Mesendoderm (in vitro differentiated cells): ENCODE measurements at regions not wholly inside any gene's neighbourhood (a gene's known extent, or its start where the extent isn't known, plus 50 kb on each side); places are given as distances from the start of the nearest gene placed in this dataset.

ENCODE experiments used
- DNase-seq: peaks from one replicate; pipeline ENCODE4 v3.0.0; 2013
- H2AK5ac ChIP-seq: 2 replicates; pipeline ENCODE4 v1.6.1; 2013; ENCODE audit warnings: low read length, inconsistent platforms
- H2BK120ac ChIP-seq: 2 replicates; pipeline ENCODE4 v1.6.1; 2013; ENCODE audit warnings: low read depth, mild to moderate bottlenecking, low read length, moderate library complexity, mixed read lengths
- H2BK15ac ChIP-seq: replicated peaks from 2 replicates; pipeline ENCODE4 v1.6.1; 2013; ENCODE audit warnings: low read depth, mild to moderate bottlenecking, moderate library complexity
- H2BK5ac ChIP-seq: 2 replicates; pipeline ENCODE4 v1.6.1; 2013; ENCODE audit warnings: low read length, inconsistent platforms
- H3K18ac ChIP-seq: 2 replicates; pipeline ENCODE4 v1.6.1; 2013; ENCODE audit warnings: mild to moderate bottlenecking, low read length, mixed read lengths
- H3K23ac ChIP-seq: one replicate; pipeline ENCODE4 v1.6.1; 2013; ENCODE audit warnings: low read length
- H3K27ac ChIP-seq: 2 replicates; pipeline ENCODE4 v1.5.1; 2013; ENCODE audit warnings: low read depth, mild to moderate bottlenecking, inconsistent platforms, low read length, moderate library complexity
- H3K27me3 ChIP-seq: 2 replicates; pipeline ENCODE4 v1.6.1; 2013; ENCODE audit warnings: low read length, control low read depth, mild to moderate bottlenecking, inconsistent platforms; ENCODE audit not compliant: insufficient read depth, poor library complexity
- H3K36me3 ChIP-seq: 2 replicates; pipeline ENCODE4 v1.6.1; 2013; ENCODE audit warnings: low read length, inconsistent platforms; ENCODE audit not compliant: control insufficient read depth, insufficient read depth
- H3K4ac ChIP-seq: one replicate; pipeline ENCODE4 v1.6.1; 2013; ENCODE audit warnings: low read depth, mild to moderate bottlenecking, low read length, moderate library complexity
- H3K4me1 ChIP-seq: 2 replicates; pipeline ENCODE4 v1.6.1; 2013; ENCODE audit warnings: low read depth, low read length, inconsistent platforms; ENCODE audit not compliant: control insufficient read depth
- H3K4me2 ChIP-seq: 2 replicates; pipeline ENCODE4 v1.6.1; 2013; ENCODE audit warnings: low read length
- H3K4me3 ChIP-seq: 2 replicates; pipeline ENCODE4 v1.5.1; 2013; ENCODE audit warnings: mild to moderate bottlenecking, low read length
- H3K56ac ChIP-seq: one replicate; pipeline ENCODE4 v1.6.1; 2013; ENCODE audit warnings: low read length
- H3K79me1 ChIP-seq: 2 replicates; pipeline ENCODE4 v1.6.1; 2013; ENCODE audit warnings: low read length, inconsistent platforms
- H3K79me2 ChIP-seq: 2 replicates; pipeline ENCODE4 v1.6.1; 2013; ENCODE audit warnings: mild to moderate bottlenecking, low read length; ENCODE audit not compliant: control insufficient read depth, insufficient read depth
- H3K9ac ChIP-seq: 2 replicates; pipeline ENCODE4 v1.6.1; 2013; ENCODE audit warnings: low read length, inconsistent platforms
- H4K5ac ChIP-seq: one replicate; pipeline ENCODE4 v1.6.1; 2013; ENCODE audit warnings: low read length
- H4K8ac ChIP-seq: one replicate; pipeline ENCODE4 v1.6.1; 2013; ENCODE audit warnings: low read depth, mild to moderate bottlenecking, control low read depth, low read length, moderate library complexity
- WGBS: extraction: QIAGEN DNeasy Blood & Tissue Kit; methylation state at CpG from one replicate; pipeline ENCODE4 v1.1.7; 2013; ENCODE audit warnings: low lambda C conversion rate, missing lambda C conversion rate; ENCODE audit not compliant: insufficient coverage; ENCODE audit errors: extremely low coverage; 5-methylcytosine and 5-hydroxymethylcytosine counted together

DNA sequence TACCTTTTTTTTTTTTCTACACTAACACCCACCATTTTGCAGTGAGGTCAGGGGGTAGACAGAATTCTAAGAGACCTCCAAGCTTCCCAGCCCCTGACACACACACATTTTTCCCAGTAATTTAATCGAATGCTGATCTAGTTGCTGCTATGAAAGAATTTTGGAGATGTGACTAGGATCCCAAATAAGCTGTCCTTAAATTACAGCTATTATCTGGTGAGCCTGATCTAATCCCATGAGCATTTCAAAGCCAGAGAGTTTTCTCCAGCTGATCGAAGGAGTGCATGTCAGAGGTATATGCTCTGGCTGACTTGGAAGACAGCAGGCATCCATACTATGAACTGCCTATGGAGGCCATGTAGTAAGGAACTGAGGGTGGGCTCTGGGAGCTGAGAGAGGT lies 503.8 kb upstream of the MARCKS start:
- Histone ChIP-seq H2BK15ac (no peak overlapping the region), H3K36me3 (no peaks in the 10 kb centered on the region), H2AK5ac (no peak overlapping the region), H3K18ac (no peak overlapping the region), H2BK5ac (no peak overlapping the region), H3K79me2 (no peaks in the 10 kb centered on the region), H3K56ac (no peak overlapping the region), H4K8ac (no peak overlapping the region), H3K4ac (no peak overlapping the region), H3K4me3 (no peak overlapping the region), H3K4me1 (no peaks in the 10 kb centered on the region), H3K4me2 (no peak overlapping the region), H3K27ac (no peak overlapping the region), H2BK120ac (no peak overlapping the region), H3K9ac (no peak overlapping the region), H3K27me3 (no peaks in the 10 kb centered on the region), H3K79me1 (no peaks in the 10 kb centered on the region), H3K23ac (no peak overlapping the region), H4K5ac (no peak overlapping the region)
- DNase-seq: no peak
- no CpG with 5 or more reads among the region's 2 CpGs for WGBS

DNA sequence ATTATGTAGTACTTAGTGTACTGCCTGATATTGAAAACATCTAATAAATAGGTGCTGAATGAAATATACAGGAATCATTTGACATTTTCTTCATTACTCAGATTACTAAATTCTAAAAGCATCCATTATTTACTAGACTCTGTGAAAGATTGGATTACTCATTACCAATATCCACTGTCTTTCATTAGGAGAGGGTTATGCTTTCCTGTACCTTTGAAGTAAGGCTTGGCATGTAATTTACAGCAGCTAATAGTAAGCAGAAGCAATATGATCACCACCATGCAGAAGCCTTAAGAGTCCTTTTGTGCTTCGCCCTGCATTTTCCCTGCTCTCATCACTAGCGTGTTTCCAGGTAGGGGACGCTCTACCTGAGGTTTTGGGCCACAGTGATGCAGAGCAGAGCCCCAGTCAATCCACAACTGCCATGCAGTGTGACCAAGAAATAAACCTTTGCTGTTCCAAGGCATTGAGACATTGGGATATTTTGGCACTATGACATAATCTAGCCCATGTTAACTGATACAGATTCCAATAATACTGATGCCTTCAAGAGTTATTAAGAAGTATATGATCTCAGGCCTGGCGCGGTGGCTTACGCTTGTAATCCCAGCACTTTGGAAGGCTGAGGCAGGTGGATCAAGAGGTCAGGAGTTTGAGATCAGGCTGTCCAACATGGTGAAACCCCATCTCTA lies 502.8 kb upstream of the MARCKS start:
- WGBS: no CpG with 5 or more reads among the region's 6 CpGs
- Histone ChIP-seq H2BK15ac (no peak overlapping the region), H4K5ac (no peak overlapping the region), H2AK5ac (no peak overlapping the region), H3K18ac (no peak overlapping the region), H3K27me3 (no peaks in the 10 kb centered on the region), H3K56ac (no peak overlapping the region), H3K27ac (no peak overlapping the region), H4K8ac (no peak overlapping the region), H3K79me2 (no peaks in the 10 kb centered on the region), H3K79me1 (no peaks in the 10 kb centered on the region), H3K36me3 (no peaks in the 10 kb centered on the region), H3K4me1 (no peaks in the 10 kb centered on the region), H2BK120ac (no peak overlapping the region), H3K23ac (no peak overlapping the region), H2BK5ac (no peak overlapping the region), H3K4me3 (no peak overlapping the region), H3K4me2 (no peak overlapping the region), H3K4ac (no peak overlapping the region), H3K9ac (no peak overlapping the region)
- DNase-seq: no peak

DNA sequence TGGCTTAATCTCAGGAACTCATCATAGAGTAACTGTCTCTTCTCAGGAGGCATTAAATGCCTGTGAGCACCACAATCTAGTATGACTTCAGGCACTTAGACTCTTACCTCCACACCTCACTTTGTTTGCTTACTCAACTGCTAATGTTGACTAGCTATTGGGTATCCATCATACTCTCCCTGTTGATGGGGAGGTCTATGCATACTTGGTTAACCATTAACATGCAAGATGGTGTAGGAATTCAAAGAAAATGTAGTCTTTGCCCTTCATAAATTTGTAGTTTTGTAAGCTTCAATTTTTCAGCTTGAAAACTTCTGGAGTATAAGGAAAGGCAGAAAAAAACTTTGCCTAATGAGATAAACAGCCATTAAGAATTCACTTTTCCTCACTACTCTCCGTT lies 501.0 kb upstream of the MARCKS start:
- Histone ChIP-seq H2BK15ac (no peak overlapping the region), H3K79me1 (no peaks in the 10 kb centered on the region), H2BK120ac (no peak overlapping the region), H2BK5ac (no peak overlapping the region), H3K4me1 (no peaks in the 10 kb centered on the region), H3K4ac (no peak overlapping the region), H3K4me3 (no peak overlapping the region), H3K27me3 (no peaks in the 10 kb centered on the region), H4K8ac (no peak overlapping the region), H3K79me2 (no peaks in the 10 kb centered on the region), H3K4me2 (no peak overlapping the region), H3K56ac (no peak overlapping the region), H3K18ac (no peak overlapping the region), H3K27ac (no peak overlapping the region), H2AK5ac (no peak overlapping the region), H3K36me3 (no peaks in the 10 kb centered on the region), H3K9ac (no peak overlapping the region), H3K23ac (no peak overlapping the region), H4K5ac (no peak overlapping the region)
- no CpG with 5 or more reads among the region's 1 CpG for WGBS
- no peak for DNase-seq

DNA sequence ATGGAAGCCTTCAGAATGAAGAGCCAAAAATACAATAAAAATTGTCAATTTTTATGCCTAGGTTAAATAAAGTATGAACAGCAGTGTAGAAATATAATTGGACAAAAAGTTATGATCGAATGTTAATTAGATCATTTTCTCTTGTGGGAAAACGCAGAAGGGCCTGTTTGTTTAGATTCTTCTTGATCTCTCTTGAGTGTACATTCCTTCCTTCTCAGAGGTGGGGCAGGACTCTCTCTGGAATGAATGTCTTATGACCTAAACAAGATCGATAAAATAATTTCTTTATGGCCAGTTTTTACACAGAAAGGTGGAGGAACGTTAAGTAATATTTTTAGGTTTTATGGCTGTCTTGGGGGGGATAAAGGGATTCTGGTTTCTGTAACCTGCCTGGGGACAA lies 500.1 kb upstream of the MARCKS start:
- no peak overlapping the region for H4K8ac ChIP-seq
- no peak overlapping the region for H2BK15ac ChIP-seq
- no peak overlapping the region for H3K9ac ChIP-seq
- H2AK5ac ChIP-seq: no peak overlapping the region
- no peaks in the 10 kb centered on the region for H3K27me3 ChIP-seq
- no peak overlapping the region for H2BK5ac ChIP-seq
- H3K27ac ChIP-seq: no peak overlapping the region
- no peaks in the 10 kb centered on the region for H3K79me2 ChIP-seq
- no peak overlapping the region for H2BK120ac ChIP-seq
- no peak overlapping the region for H4K5ac ChIP-seq
- no peak overlapping the region for H3K4me2 ChIP-seq
- no peak overlapping the region for H3K18ac ChIP-seq
- H3K23ac ChIP-seq: no peak overlapping the region
- no peaks in the 10 kb centered on the region for H3K36me3 ChIP-seq
- no peak overlapping the region for H3K4ac ChIP-seq
- H3K4me1 ChIP-seq: no peaks in the 10 kb centered on the region
- no peak overlapping the region for H3K56ac ChIP-seq
- no peaks in the 10 kb centered on the region for H3K79me1 ChIP-seq
- WGBS: no CpG with 5 or more reads among the region's 4 CpGs
- DNase-seq: no peak
- no peak overlapping the region for H3K4me3 ChIP-seq

DNA sequence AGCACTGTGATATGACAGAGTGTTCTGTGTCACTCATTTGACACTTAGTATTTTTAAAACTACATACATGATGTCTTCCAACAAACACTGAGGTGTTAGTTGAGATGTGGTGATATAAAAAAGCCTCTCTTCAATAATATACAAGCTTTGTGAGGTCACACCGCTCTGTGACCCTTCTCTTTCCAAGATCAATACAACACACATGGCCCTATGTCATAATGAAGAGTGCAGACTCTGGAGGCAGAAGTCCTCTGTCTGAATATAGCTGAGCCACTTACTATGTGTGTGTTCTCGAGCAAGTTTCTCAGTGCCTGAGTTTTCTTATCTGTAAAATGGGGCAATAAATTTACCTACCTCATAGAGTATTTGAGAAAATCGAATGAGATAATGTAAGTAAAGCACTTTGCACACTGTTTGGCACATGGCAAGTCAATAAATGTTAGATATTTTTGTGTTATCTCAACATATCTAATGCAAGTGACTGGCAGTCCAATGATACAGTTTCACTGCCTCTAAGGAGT lies 499.0 kb upstream of the MARCKS start:
- Histone ChIP-seq H3K27ac (no peak overlapping the region), H4K5ac (no peak overlapping the region), H3K4ac (no peak overlapping the region), H2AK5ac (no peak overlapping the region), H3K9ac (no peak overlapping the region), H2BK15ac (no peak overlapping the region), H4K8ac (no peak overlapping the region), H3K56ac (no peak overlapping the region), H3K36me3 (no peaks in the 10 kb centered on the region), H2BK120ac (no peak overlapping the region), H3K23ac (no peak overlapping the region), H3K18ac (no peak overlapping the region), H3K4me3 (no peak overlapping the region), H3K79me1 (no peaks in the 10 kb centered on the region), H3K79me2 (no peaks in the 10 kb centered on the region), H3K4me1 (no peaks in the 10 kb centered on the region), H3K27me3 (no peaks in the 10 kb centered on the region), H2BK5ac (no peak overlapping the region), H3K4me2 (no peak overlapping the region)
- no peak for DNase-seq
- WGBS: no CpG with 5 or more reads among the region's 3 CpGs
